Spinal cord (tissue), 9 donors: ENCODE measurements at regions not wholly inside any gene's neighbourhood (a gene's known extent, or its start where the extent isn't known, plus 50 kb on each side); places are given as distances from the start of the nearest gene placed in this dataset.

ENCODE experiments used
- DNase-seq, 6 donors: peaks; one replicate each; pipeline versions ENCODE4 v3.0.0 to v3.0.0-alpha.2; 2013 to 2015; ENCODE audit warnings: low spot score in 6 of 6, low read depth in 4 of 6
- H3K27ac ChIP-seq: one replicate; pipeline ENCODE4 v1.5.1; 2013; ENCODE audit warnings: low read depth, low read length, control low read depth
- H3K27me3 ChIP-seq: one replicate; pipeline ENCODE4 v1.6.1; 2013; ENCODE audit warnings: low read length; ENCODE audit not compliant: control insufficient read depth, insufficient read depth
- H3K36me3 ChIP-seq: one replicate; pipeline ENCODE4 v1.6.1; 2013; ENCODE audit warnings: low read length; ENCODE audit not compliant: control insufficient read depth, insufficient read depth
- H3K4me1 ChIP-seq: one replicate; pipeline ENCODE4 v1.6.1; 2013; ENCODE audit warnings: low read length; ENCODE audit not compliant: control insufficient read depth, insufficient read depth
- H3K4me3 ChIP-seq: one replicate; pipeline ENCODE4 v1.5.1; 2013; ENCODE audit warnings: low read depth, low read length, control low read depth
- H3K9me3 ChIP-seq: one replicate; pipeline ENCODE4 v1.6.1; 2013; ENCODE audit warnings: low read length; ENCODE audit not compliant: control insufficient read depth, insufficient read depth
- WGBS: methylation state at CpG from one replicate; pipeline ENCODE4 v1.1.5; 2013; ENCODE audit warnings: missing lambda C conversion rate; ENCODE audit not compliant: insufficient coverage; 5-methylcytosine and 5-hydroxymethylcytosine counted together
- donor health status: healthy.

DNA sequence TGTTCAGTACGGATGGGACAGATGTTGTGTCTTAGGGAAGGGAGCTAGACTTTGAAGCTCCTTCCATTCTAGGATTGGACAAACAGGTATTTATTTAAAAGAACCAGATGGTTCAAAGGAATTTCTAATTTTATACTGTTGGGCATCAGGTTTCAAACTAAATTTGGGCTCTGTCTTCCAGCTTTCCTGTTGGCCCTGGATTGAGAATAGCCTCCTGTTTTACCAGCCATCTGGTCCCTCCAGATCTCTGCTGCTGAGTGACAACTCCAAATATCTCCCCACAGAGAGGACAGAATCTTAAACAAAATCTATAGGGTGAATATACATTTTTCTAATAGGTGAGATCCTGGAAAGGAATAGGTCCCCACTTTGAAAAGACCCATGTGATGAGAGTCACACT, 52.5 kb upstream of the CNIH3 start:
- Histone ChIP-seq H3K4me1 (no peaks in the 10 kb centered on the region), H3K36me3 (no peaks in the 10 kb centered on the region), H3K4me3 (no peak overlapping the region), H3K27me3 (no peaks in the 10 kb centered on the region), H3K9me3 (no peaks in the 10 kb centered on the region), H3K27ac (no peak overlapping the region)
- DNase-seq = peak in 1 of 6 donors; percentile 21
- 83% methylated on average over 1 of the region's 1 CpG for WGBS

DNA sequence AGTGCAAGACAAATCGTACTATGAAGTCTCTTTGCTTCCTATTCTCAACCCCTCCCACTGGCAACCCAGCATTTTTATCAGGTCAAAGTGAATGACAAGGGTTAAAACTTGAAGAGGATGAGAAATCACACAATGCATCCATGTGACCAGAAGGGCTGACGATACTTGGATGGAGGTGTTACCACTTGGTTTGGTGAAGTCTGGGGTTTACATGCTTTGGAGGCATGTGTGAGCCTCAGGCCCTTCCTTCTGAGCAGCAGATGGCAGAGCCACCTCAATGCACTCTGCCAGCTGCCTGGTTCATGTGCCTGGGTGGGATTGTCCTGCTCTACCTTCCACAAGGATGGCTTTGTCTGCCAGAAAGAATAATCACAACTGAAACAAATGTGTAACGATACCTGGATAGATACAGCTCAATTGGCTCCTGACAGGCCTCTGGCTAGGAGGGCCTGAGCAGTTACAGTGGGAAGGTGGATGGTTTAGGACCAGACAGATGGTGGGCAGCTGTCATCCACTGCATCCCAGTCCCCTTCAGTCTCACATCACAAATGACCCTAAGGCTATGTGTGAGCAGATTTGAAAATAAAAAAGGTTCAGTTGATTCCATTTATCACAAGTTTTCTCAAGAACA, 51.5 kb upstream of the CNIH3 start:
- Histone ChIP-seq H3K4me3 (no peak overlapping the region), H3K27ac (no peak overlapping the region), H3K9me3 (no peaks in the 10 kb centered on the region), H3K4me1 (no peaks in the 10 kb centered on the region), H3K27me3 (no peaks in the 10 kb centered on the region), H3K36me3 (no peaks in the 10 kb centered on the region)
- WGBS = 100% methylated on average over 1 of the region's 3 CpGs
- DNase-seq = peak in 1 of 6 donors; percentile 4

DNA sequence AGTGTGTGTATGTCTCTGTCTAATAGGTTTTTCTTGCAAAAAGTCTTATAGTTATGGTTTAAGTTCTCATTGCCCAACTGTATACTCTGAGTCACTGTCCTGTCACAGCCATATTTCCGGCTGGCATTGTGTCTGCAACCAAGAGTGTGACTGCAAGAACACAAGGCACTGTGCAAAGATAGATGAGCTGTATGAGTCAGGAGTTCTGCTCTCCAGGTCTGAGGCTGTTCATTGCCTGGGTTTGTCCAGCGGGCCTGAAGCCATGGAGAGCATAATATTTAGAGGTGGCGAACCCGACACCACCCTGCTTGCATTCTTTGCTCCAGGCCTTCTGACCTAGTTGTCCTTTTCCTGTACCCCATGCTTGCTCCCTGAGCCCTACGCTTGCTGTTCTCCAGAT, 50.9 kb upstream of the CNIH3 start:
- H3K4me1 ChIP-seq = no peaks in the 10 kb centered on the region

DNA sequence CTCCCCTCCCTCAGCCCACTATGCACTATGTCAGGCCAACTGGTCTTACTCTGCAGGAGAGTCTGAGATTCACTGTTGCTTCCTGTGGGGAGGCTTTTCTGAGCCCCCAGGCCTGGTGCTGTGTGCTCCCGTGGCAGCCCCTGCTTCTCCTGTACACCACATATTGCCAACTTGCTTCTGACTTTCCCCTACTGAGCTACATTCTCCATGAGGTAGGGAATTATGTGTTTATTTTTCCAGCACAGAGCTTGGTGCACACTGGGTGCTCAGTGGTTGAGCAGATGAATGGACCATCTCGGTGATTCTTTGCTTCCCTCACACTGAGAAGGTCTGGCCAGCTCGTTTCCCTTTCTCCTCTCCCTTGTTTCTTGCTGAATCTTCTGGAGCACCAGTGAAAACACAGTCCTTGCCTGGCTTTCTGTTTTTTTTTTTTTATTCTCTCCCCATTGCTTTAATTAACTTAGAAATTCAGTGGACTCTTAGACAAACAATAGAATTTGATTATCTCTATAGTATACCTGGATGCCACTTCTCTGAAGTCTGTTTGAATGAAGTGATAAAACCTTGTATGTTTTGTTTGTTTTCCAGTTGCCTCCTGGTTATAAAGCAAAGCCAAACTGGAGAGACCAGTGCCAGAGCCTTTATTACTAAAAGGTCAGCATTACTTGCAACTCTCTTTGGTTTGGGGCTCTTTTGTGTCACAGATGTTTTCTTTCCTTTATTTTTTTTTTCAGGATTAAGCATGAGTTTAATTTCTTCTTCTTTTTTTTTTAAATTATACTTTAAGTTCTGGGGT, 50.3 kb upstream of the CNIH3 start:
- no peak overlapping the region for H3K4me3 ChIP-seq
- H3K4me1 ChIP-seq = no peaks in the 10 kb centered on the region
- H3K27ac ChIP-seq = no peak overlapping the region
- DNase-seq = peak in 1 of 6 donors; percentile 22
- H3K36me3 ChIP-seq = no peaks in the 10 kb centered on the region
- no peaks in the 10 kb centered on the region for H3K27me3 ChIP-seq
- 56% methylated on average over 2 of the region's 3 CpGs for WGBS
- no peaks in the 10 kb centered on the region for H3K9me3 ChIP-seq

More for the DNA sequence above, 50.9 kb upstream of the CNIH3 start:
- H3K9me3 ChIP-seq = no peaks in the 10 kb centered on the region
- H3K4me3 ChIP-seq = no peak overlapping the region
- 80% methylated on average over 2 of the region's 5 CpGs for WGBS
- no peak for DNase-seq
- no peak overlapping the region for H3K27ac ChIP-seq
- H3K36me3 ChIP-seq = no peaks in the 10 kb centered on the region
- no peaks in the 10 kb centered on the region for H3K27me3 ChIP-seq
